B cell (primary cell): ENCODE measurements at regions not wholly inside any gene's neighbourhood (a gene's known extent, or its start where the extent isn't known, plus 50 kb on each side); places are given as distances from the start of the nearest gene placed in this dataset.

Source experiments
- ATAC-seq: fragments of 200-7000 bp; cut with Tn5 transposase; one replicate; pipeline ENCODE4 v1.10.0; 2021; ENCODE audit warnings: low read depth, mild to moderate bottlenecking, moderate number of reproducible peaks, moderate library complexity
- CTCF ChIA-PET: fragments of 350-600 bp; sonication (Branson Sonifier 250); formaldehyde crosslinking; loops from one replicate; lab custom pipeline; 2021; ENCODE audit warnings: antibody characterized with exemption, inconsistent platforms; lab: Charles Lee
- POLR2A ChIA-PET: fragments of 350-600 bp; sonication (Branson Sonifier 250); formaldehyde crosslinking; loops from one replicate; lab custom pipeline; 2021; ENCODE audit warnings: antibody characterized with exemption; lab: Charles Lee
- DNase-seq: peaks from one replicate; pipeline ENCODE4 v3.0.0; 2013
- H2AFZ ChIP-seq: 2 replicates; pipeline ENCODE4 v1.6.1; 2012; ENCODE audit warnings: mild to moderate bottlenecking, low read depth, low read length; ENCODE audit not compliant: insufficient read depth, poor library complexity, severe bottlenecking
- H3K27ac ChIP-seq, 2 donors: 1 replicate in 1 of 2; 2 replicates in 1 of 2; pipeline ENCODE4 v1.5.1; 2012 to 2013; ENCODE audit warnings: low read length in 2 of 2, mild to moderate bottlenecking in 2 of 2, moderate library complexity in 1 of 2
- H3K27me3 ChIP-seq, 4 experiments: fragments of 200-600 bp in 1 of 4; sonication (generic) in 1 of 4; replicated peaks in 1 of 4; 1 replicate in 2 of 4; 2 replicates in 2 of 4; pipeline versions ENCODE4 v1.6.1 to v1.7.0; 2013 to 2016; ENCODE audit warnings: low read length in 3 of 4, mild to moderate bottlenecking in 2 of 4, mixed read lengths in 1 of 4, moderate library complexity in 1 of 4; ENCODE audit not compliant: insufficient read depth in 4 of 4, control insufficient read depth in 3 of 4; ENCODE audit errors: control extremely low read depth in 1 of 4
- H3K36me3 ChIP-seq, 2 experiments: replicated peaks in 1 of 2; 1 replicate in 1 of 2; 2 replicates in 1 of 2; pipeline versions ENCODE4 v1.6.1 to v1.7.1; 2013; ENCODE audit warnings: low read length in 1 of 2; ENCODE audit not compliant: insufficient read depth in 2 of 2, control insufficient read depth in 1 of 2; ENCODE audit errors: control extremely low read depth in 1 of 2, extremely low read depth in 1 of 2
- H3K4me1 ChIP-seq, 2 donors: fragments of 200-600 bp in 1 of 2; sonication (generic) in 1 of 2; 1 replicate in 1 of 2; 2 replicates in 1 of 2; pipeline versions ENCODE4 v1.5.1 to v1.6.1; 2013 to 2017; ENCODE audit warnings: low read length in 2 of 2; ENCODE audit not compliant: control insufficient read depth in 2 of 2, insufficient read depth in 2 of 2
- H3K4me2 ChIP-seq: replicated peaks from 2 replicates; pipeline ENCODE3; 2012; ENCODE audit warnings: mild to moderate bottlenecking, low read depth, low read length; ENCODE audit not compliant: poor library complexity, severe bottlenecking
- H3K4me3 ChIP-seq, 5 experiments: fragments of 200-600 bp in 1 of 5; sonication (generic) in 1 of 5; 1 replicate in 3 of 5; 2 replicates in 2 of 5; pipeline versions ENCODE4 v1.5.1 to v1.7.0; 2011 to 2016; ENCODE audit warnings: low read length in 4 of 5, mild to moderate bottlenecking in 4 of 5, low read depth in 2 of 5, control low read depth in 1 of 5, moderate library complexity in 1 of 5; ENCODE audit not compliant: insufficient read depth in 1 of 5; ENCODE audit errors: control extremely low read depth in 1 of 5, extremely low read depth in 1 of 5
- H3K79me2 ChIP-seq: fragments of 200-600 bp; sonication (generic); one replicate; pipeline ENCODE4 v1.6.0; 2016; ENCODE audit warnings: low read length; ENCODE audit not compliant: control insufficient read depth, insufficient read depth
- H3K9ac ChIP-seq: fragments of 200-600 bp; sonication (generic); 2 replicates; pipeline ENCODE4 v1.6.1; 2017; ENCODE audit warnings: mild to moderate bottlenecking, low read length, moderate library complexity
- H3K9me3 ChIP-seq, 3 donors: one replicate each; pipeline versions ENCODE4 v1.6.1 to v1.7.1; 2013; ENCODE audit warnings: low read length in 2 of 3; ENCODE audit not compliant: control insufficient read depth in 2 of 3, insufficient read depth in 1 of 3; ENCODE audit errors: control extremely low read depth in 1 of 3
- H4K20me1 ChIP-seq: 2 replicates; pipeline ENCODE4 v1.6.0; 2012; ENCODE audit warnings: mild to moderate bottlenecking, low read length; ENCODE audit not compliant: insufficient read depth, control insufficient read depth, poor library complexity, severe bottlenecking
- H3K27ac Mint-ChIP-seq: one replicate; pipeline ENCODE4 v1.8.0; 2021; ENCODE audit warnings: mixed read lengths
- H3K27me3 Mint-ChIP-seq: one replicate; pipeline ENCODE4 v1.8.0; 2021; ENCODE audit warnings: mixed read lengths
- H3K4me1 Mint-ChIP-seq: one replicate; pipeline ENCODE4 v1.8.0; 2021; ENCODE audit warnings: mixed read lengths
- H3K4me3 Mint-ChIP-seq: one replicate; pipeline ENCODE4 v1.8.0; 2021; ENCODE audit warnings: mixed read lengths
- H3K9me3 Mint-ChIP-seq: one replicate; pipeline ENCODE4 v1.8.0; 2022; ENCODE audit warnings: mixed read lengths; ENCODE audit not compliant: insufficient read depth
- EZH2 ChIP-seq: IDR thresholded peaks from 2 replicates; pipeline ENCODE4 v1.6.1; 2012; ENCODE audit warnings: borderline replicate concordance, low read depth, mild to moderate bottlenecking, moderate library complexity, low read length; ENCODE audit not compliant: insufficient read depth, poor library complexity, severe bottlenecking
- WGBS: methylation state at CpG from one replicate; pipeline ENCODE4 v1.1.5; 2013; ENCODE audit warnings: missing lambda C conversion rate; ENCODE audit not compliant: insufficient coverage; 5-methylcytosine and 5-hydroxymethylcytosine counted together
- intact Hi-C: fragments of 100-400 bp; cut with micrococcal nuclease; formaldehyde crosslinking; loops from one replicate; pipeline ENCODE4 v1.10.0; 2022
- TF ChIP-seq, protein P1 (sequence below): fragments of 200-600 bp; IDR thresholded peaks from one replicate; pipeline ENCODE4 v1.8.0; 2022; ENCODE audit warnings: antibody characterized with exemption, mild to moderate bottlenecking

DNA sequence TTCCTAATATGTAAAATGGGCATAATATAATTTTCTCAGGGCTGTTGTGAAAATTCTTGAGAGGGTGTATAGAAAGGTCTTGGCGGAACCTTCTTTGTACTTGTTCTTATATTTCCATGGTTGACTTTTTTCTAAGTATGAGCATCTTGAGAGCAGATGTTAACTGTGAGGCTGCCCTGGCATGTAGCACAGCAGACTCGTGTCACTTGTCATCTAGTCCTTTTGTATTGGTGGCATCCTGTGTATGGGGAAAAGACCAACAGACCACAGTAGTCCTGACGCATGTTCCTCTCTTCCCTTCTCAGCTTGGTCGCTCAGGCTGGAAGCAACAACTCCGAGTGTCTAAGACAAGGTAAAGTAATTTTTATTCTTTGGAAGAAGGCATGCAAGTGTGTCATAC lies 153.8 kb upstream of the ZBED5 start:
- ATAC-seq: peak; percentile 29
- Histone ChIP-seq H3K9me3 (no peaks in the 10 kb centered on the region), H3K27me3 (peaks cover 0 to 13% (median 4%) of the 10 kb centered on the region in 4 experiments), H3K4me2 (peak overlapping the region; percentile 16), H2AFZ (no peak overlapping the region), H3K9ac (no peak overlapping the region), H3K27ac (no peak overlapping the region), H3K4me1 (peaks cover 24% of the 10 kb centered on the region in 2 donors), H3K36me3 (no peaks in the 10 kb centered on the region), H4K20me1 (no peaks in the 10 kb centered on the region), H3K79me2 (no peaks in the 10 kb centered on the region), H3K4me3 (no peak overlapping the region)
- Mint-ChIP-seq H3K27me3 (peaks cover 18% of the 10 kb centered on the region), H3K4me3 (peak overlapping the region; percentile 55), H3K27ac (peak overlapping the region; percentile 23), H3K9me3 (no peaks in the 10 kb centered on the region), H3K4me1 (peaks cover 23% of the 10 kb centered on the region)
- 80% methylated on average over 1 of the region's 5 CpGs for WGBS
- no peak for DNase-seq
- intact Hi-C loops: loop anchor here (2.0 kb wide), 1 partner anchor 33 kb away; no protein-coding TSS in a partner anchor
- POLR2A ChIA-PET: interaction anchor here (2.0 kb wide), 1 partner anchor 203 kb away, joined by 6 read pairs; the partner anchor contains the start of gene EIF4G2
- CTCF ChIA-PET: interaction anchor here (0.7 to 5.4 kb wide), 5 partner anchors 16 to 81 kb away, joined by 3 to 69 read pairs (median 5); no protein-coding TSS in a partner anchor
- no peak for TF ChIP-seq EZH2
- TF ChIP-seq, protein P1, sequence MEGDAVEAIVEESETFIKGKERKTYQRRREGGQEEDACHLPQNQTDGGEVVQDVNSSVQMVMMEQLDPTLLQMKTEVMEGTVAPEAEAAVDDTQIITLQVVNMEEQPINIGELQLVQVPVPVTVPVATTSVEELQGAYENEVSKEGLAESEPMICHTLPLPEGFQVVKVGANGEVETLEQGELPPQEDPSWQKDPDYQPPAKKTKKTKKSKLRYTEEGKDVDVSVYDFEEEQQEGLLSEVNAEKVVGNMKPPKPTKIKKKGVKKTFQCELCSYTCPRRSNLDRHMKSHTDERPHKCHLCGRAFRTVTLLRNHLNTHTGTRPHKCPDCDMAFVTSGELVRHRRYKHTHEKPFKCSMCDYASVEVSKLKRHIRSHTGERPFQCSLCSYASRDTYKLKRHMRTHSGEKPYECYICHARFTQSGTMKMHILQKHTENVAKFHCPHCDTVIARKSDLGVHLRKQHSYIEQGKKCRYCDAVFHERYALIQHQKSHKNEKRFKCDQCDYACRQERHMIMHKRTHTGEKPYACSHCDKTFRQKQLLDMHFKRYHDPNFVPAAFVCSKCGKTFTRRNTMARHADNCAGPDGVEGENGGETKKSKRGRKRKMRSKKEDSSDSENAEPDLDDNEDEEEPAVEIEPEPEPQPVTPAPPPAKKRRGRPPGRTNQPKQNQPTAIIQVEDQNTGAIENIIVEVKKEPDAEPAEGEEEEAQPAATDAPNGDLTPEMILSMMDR: no peak

DNA sequence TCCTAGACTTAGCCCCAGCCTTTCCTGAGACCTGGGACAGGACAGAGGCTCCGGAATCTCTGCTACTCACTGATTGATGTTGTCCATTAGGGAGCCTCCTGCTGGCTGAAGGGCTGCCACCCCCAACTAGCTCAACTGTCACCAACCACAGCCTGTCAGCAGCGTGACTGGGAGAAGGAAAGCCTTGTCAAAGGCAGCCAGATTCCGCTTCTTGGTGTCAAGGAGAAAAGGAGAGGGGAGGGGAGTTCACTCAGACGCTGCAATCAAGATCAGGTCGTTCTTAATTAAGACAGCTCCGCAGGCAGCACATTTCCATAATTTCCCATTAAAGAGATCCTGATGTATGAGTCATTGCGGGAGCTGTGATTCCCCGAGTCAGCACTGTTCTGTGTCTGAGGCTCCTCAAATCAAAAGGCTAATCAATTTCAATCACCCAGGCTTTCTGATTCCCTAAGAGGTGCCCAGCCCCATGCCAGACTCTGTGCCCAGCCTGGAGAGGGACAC lies 152.8 kb upstream of the ZBED5 start:
- intact Hi-C loops: no loop called here
- TF ChIP-seq, protein P1: no peak
- TF ChIP-seq EZH2: no peak
- Histone ChIP-seq H3K4me3 (no peak overlapping the region), H3K27ac (no peak overlapping the region), H3K79me2 (no peaks in the 10 kb centered on the region), H2AFZ (peak overlapping the region; percentile 32), H3K4me1 (peaks cover 24% of the 10 kb centered on the region in 2 donors), H4K20me1 (no peaks in the 10 kb centered on the region), H3K36me3 (no peaks in the 10 kb centered on the region), H3K9me3 (no peaks in the 10 kb centered on the region), H3K27me3 (peaks cover 0 to 14% (median 6%) of the 10 kb centered on the region in 4 experiments), H3K9ac (no peak overlapping the region), H3K4me2 (peak overlapping the region; percentile 14)
- POLR2A ChIA-PET: no interaction called here
- ATAC-seq (no peak), DNase-seq (peak; percentile 31)
- Mint-ChIP-seq H3K9me3 (no peaks in the 10 kb centered on the region), H3K4me1 (peaks cover 23% of the 10 kb centered on the region), H3K4me3 (no peak overlapping the region), H3K27me3 (peaks cover 18% of the 10 kb centered on the region), H3K27ac (no peak overlapping the region)
- WGBS: 39% methylated on average over 3 of the region's 8 CpGs
- CTCF ChIA-PET: interaction anchor here (0.8 to 5.6 kb wide), 8 partner anchors 9 to 218 kb away, joined by 3 to 47 read pairs (median 4); no protein-coding TSS in a partner anchor
